HG03575 (cell line): ENCODE measurements at regions not wholly inside any gene's neighbourhood (a gene's known extent, or its start where the extent isn't known, plus 50 kb on each side); places are given as distances from the start of the nearest gene placed in this dataset.
"Not testable (repeated sequence)": the region's sequence is repeated elsewhere in the genome, so short reads cannot be mapped to it uniquely, and the experiment has no call there.

Experiments
- ATAC-seq: cut with Tn5 transposase; IDR thresholded peaks from one replicate; pipeline ENCODE4 v1.9.1; 2021; ENCODE audit not compliant: unreplicated experiment, insufficient number of reproducible peaks, low FRiP score; ENCODE audit errors: extremely low read depth

- ATAC-seq = no peak
Observed at GRCh38 chrX:138995458-138995857, 283.9 kb upstream of the FGF13 start.

- ATAC-seq = not testable (repeated sequence)
Observed at GRCh38 chrX:138990425-138990824, 278.9 kb upstream of the FGF13 start.

GRCh38 chrX:138986866-138987265 is 275.3 kb upstream of the FGF13 start:
- ATAC-seq = no peak

GRCh38 chrX:138986235-138986634 is 274.7 kb upstream of the FGF13 start:
- ATAC-seq = no peak

GRCh38 chrX:138982365-138982764 is 270.8 kb upstream of the FGF13 start:
- ATAC-seq = no peak

GRCh38 chrX:138964501-138964900 is 253.0 kb upstream of the FGF13 start:
- ATAC-seq = no peak

- ATAC-seq = not testable (repeated sequence)
Observed at GRCh38 chrX:138962419-138962818, 250.9 kb upstream of the FGF13 start.

- no peak for ATAC-seq
Observed at GRCh38 chrX:138954976-138955375, 243.5 kb upstream of the FGF13 start.

- ATAC-seq = no peak
Observed at GRCh38 chrX:138946926-138947325, 235.4 kb upstream of the FGF13 start.

- no peak for ATAC-seq
Observed at GRCh38 chrX:138945219-138945618, 233.7 kb upstream of the FGF13 start.

GRCh38 chrX:138939038-138939437 is 227.5 kb upstream of the FGF13 start:
- no peak for ATAC-seq

- ATAC-seq = no peak
Observed at GRCh38 chrX:138938003-138938402, 226.5 kb upstream of the FGF13 start.

GRCh38 chrX:138931212-138931611 is 219.7 kb upstream of the FGF13 start:
- ATAC-seq = no peak

- no peak for ATAC-seq
Observed at GRCh38 chrX:138930583-138930945, 219.0 kb upstream of the FGF13 start.

- ATAC-seq = no peak
Observed at GRCh38 chrX:138929926-138930582, 218.5 kb upstream of the FGF13 start.

GRCh38 chrX:138928737-138929459 is 217.4 kb upstream of the FGF13 start:
- no peak for ATAC-seq

GRCh38 chrX:138925330-138925729 is 213.8 kb upstream of the FGF13 start:
- ATAC-seq = no peak

- ATAC-seq = no peak
Observed at GRCh38 chrX:138923805-138924204, 212.3 kb upstream of the FGF13 start.

GRCh38 chrX:138921031-138921430 is 209.5 kb upstream of the FGF13 start:
- no peak for ATAC-seq

GRCh38 chrX:138917781-138918180 is 206.3 kb upstream of the FGF13 start:
- no peak for ATAC-seq

- ATAC-seq = no peak
Observed at GRCh38 chrX:138914767-138915166, 203.2 kb upstream of the FGF13 start.
